ENCODE measurements at regions not wholly inside any gene's neighbourhood (a gene's known extent, or its start where the extent isn't known, plus 50 kb on each side); places are given as distances from the start of the nearest gene placed in this dataset.

- TF ChIP-seq POLR2A (IDR thresholded peaks at IDR 0.05), result no peak
- no peak for TF ChIP-seq CTCF (IDR thresholded peaks at IDR 0.05)
Observed at GRCh38 chr5:58199087-58199486, 260.8 kb downstream of the PLK2 start.
